Ascending aorta (tissue), 2 donors: ENCODE measurements at regions not wholly inside any gene's neighbourhood (a gene's known extent, or its start where the extent isn't known, plus 50 kb on each side); places are given as distances from the start of the nearest gene placed in this dataset.

ENCODE experiments used
- DNase-seq, 2 donors: peaks; one replicate each; pipeline ENCODE4 v3.0.0-alpha.2; 2019; ENCODE audit warnings: low spot score in 2 of 2
- H3K27ac ChIP-seq, 2 donors: fragments of 200-600 bp; sonication (generic); one replicate each; pipeline ENCODE4 v1.5.1; 2016 to 2017; ENCODE audit warnings: mild to moderate bottlenecking in 1 of 2
- H3K27me3 ChIP-seq: fragments of 200-600 bp; sonication (generic); one replicate; pipeline ENCODE4 v1.5.1; 2017
- H3K36me3 ChIP-seq, 2 donors: fragments of 200-600 bp; sonication (generic); one replicate each; pipeline ENCODE4 v1.5.1; 2016
- H3K4me1 ChIP-seq, 2 donors: fragments of 200-600 bp; sonication (generic); one replicate each; pipeline ENCODE4 v1.5.1; 2016 to 2017; ENCODE audit warnings: mild to moderate bottlenecking in 1 of 2
- H3K4me3 ChIP-seq, 2 donors: fragments of 200-600 bp; sonication (generic); one replicate each; pipeline ENCODE4 v1.5.1; 2016 to 2017; ENCODE audit warnings: mild to moderate bottlenecking in 1 of 2
- H3K9me3 ChIP-seq, 2 donors: fragments of 200-600 bp; sonication (generic); one replicate each; pipeline ENCODE4 v1.5.1; 2016
- CTCF ChIP-seq, 3 experiments: fragments of 200-600 bp in 2 of 3; fragments of 450-650 bp in 1 of 3; sonication (generic) in 2 of 3; IDR thresholded peaks; one replicate each; pipeline ENCODE4 v1.5.1; 2016 to 2019; ENCODE audit warnings: antibody characterized with exemption in 3 of 3, mild to moderate bottlenecking in 1 of 3, moderate library complexity in 1 of 3
- intact Hi-C: fragments of 100-400 bp; cut with DNase I; formaldehyde crosslinking; loops from one replicate; pipeline ENCODE4 v1.15.1; 2023

GRCh38 chr9:82216435-82216834 lies 227.9 kb downstream of the SPATA31D1 start:
- Histone ChIP-seq H3K27ac (no peak overlapping the region), H3K9me3 (no peaks in the 10 kb centered on the region), H3K4me3 (no peak overlapping the region), H3K4me1 (no peaks in the 10 kb centered on the region), H3K36me3 (no peaks in the 10 kb centered on the region), H3K27me3 (no peaks in the 10 kb centered on the region)
- TF ChIP-seq CTCF (IDR thresholded peaks at IDR 0.05): no peak
- no peak for DNase-seq
- intact Hi-C loops: no loop called here

GRCh38 chr9:82223442-82223841 lies 234.9 kb downstream of the SPATA31D1 start:
- intact Hi-C loops: no loop called here
- DNase-seq: no peak
- no peaks in the 10 kb centered on the region for H3K4me1 ChIP-seq
- H3K4me3 ChIP-seq: no peak overlapping the region
- no peaks in the 10 kb centered on the region for H3K27me3 ChIP-seq
- no peaks in the 10 kb centered on the region for H3K9me3 ChIP-seq
- no peak overlapping the region for H3K27ac ChIP-seq
- TF ChIP-seq CTCF (IDR thresholded peaks at IDR 0.05): no peak
- H3K36me3 ChIP-seq: no peaks in the 10 kb centered on the region

GRCh38 chr9:82231411-82231810 lies 242.8 kb downstream of the SPATA31D1 start:
- Histone ChIP-seq H3K27me3 (no peaks in the 10 kb centered on the region), H3K9me3 (peaks cover 0 to 23% of the 10 kb centered on the region in 2 donors)
- intact Hi-C loops: no loop called here

GRCh38 chr9:82234160-82234943 lies 245.8 kb downstream of the SPATA31D1 start:
- Histone ChIP-seq H3K4me3 (no peak overlapping the region), H3K27ac (no peak overlapping the region), H3K36me3 (no peaks in the 10 kb centered on the region), H3K27me3 (no peaks in the 10 kb centered on the region), H3K4me1 (no peaks in the 10 kb centered on the region), H3K9me3 (peaks cover 0 to 26% of the 10 kb centered on the region in 2 donors)
- intact Hi-C loops: no loop called here
- no peak for TF ChIP-seq CTCF (IDR thresholded peaks at IDR 0.05)
- no peak for DNase-seq

More at GRCh38 chr9:82231411-82231810, 242.8 kb downstream of the SPATA31D1 start:
- Histone ChIP-seq H3K4me3 (no peak overlapping the region), H3K4me1 (no peaks in the 10 kb centered on the region), H3K27ac (no peak overlapping the region), H3K36me3 (no peaks in the 10 kb centered on the region)
- no peak for DNase-seq
- no peak for TF ChIP-seq CTCF (IDR thresholded peaks at IDR 0.05)

- peaks cover 0 to 17% of the 10 kb centered on the region in 2 donors for H3K9me3 ChIP-seq
- no peak overlapping the region for H3K27ac ChIP-seq
- H3K4me1 ChIP-seq: no peaks in the 10 kb centered on the region
- no peaks in the 10 kb centered on the region for H3K27me3 ChIP-seq
- no peaks in the 10 kb centered on the region for H3K36me3 ChIP-seq
- intact Hi-C loops: no loop called here
- DNase-seq: no peak
- no peak for TF ChIP-seq CTCF (IDR thresholded peaks at IDR 0.05)
- H3K4me3 ChIP-seq: no peak overlapping the region
Measured at GRCh38 chr9:82242285-82242963, 253.9 kb downstream of the SPATA31D1 start.
